ENCODE measurements at regions not wholly inside any gene's neighbourhood (a gene's known extent, or its start where the extent isn't known, plus 50 kb on each side); places are given as distances from the start of the nearest gene placed in this dataset.

DNA sequence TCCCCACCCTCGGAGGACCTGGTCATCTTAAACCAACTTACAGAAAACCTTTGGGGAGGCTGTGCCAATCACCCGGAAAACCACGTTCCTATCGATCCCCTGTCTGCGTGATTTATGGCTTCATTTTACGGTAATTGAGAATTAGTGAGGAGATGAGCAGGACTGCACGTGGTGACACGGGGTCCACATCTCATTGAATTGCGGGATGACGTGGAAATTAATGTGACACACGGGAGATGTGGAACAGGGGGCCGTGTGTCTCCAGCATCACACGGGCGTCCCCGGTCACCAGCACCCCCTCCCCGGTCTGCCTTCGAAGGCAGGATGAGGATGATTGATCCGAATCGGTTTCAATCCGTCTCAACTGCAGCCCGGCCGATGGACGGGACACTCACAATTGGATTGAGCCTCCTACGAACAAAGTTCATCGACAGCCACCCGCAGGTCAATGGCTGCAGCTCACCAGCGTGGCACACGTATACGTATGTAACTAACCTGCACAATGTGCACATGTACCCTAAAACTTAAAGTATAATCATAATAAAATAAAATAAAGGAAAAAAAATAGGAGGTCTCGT, 160.3 kb downstream of the SHOX start:
- no peaks in the 10 kb centered on the region for H3K36me3 ChIP-seq (ENCODE audit: control insufficient read depth, insufficient read depth, low read length)
- H3K27ac ChIP-seq (ENCODE audit: extremely low read depth, low read depth, low read length) = no peak overlapping the region
- H3K4me3 ChIP-seq = no peak overlapping the region
- intact Hi-C loops (cut with micrococcal nuclease) = no loop called here
- no peaks in the 10 kb centered on the region for H4K20me1 ChIP-seq (replicated peaks; ENCODE audit: control insufficient read depth, insufficient read depth, low read length)
- POLR2A ChIA-PET = no interaction called here
- DNase-seq (ENCODE audit: extremely low read depth in 1 of 4, low spot score in 3 of 4) = no peak
- CTCF ChIA-PET (ENCODE audit: low intra/inter-chr PET ratio) = no interaction called here
- under 1% methylated on average over 22 of the region's 30 CpGs for WGBS (ENCODE audit: insufficient coverage, low coverage, missing lambda C conversion rate)
- H3K79me2 ChIP-seq (ENCODE audit: control insufficient read depth, insufficient read depth, low read length) = no peaks in the 10 kb centered on the region
- no peak overlapping the region for H3K4me2 ChIP-seq (ENCODE audit: insufficient read depth, low read length)
- no TSS peak for BruUV-seq (replicated peaks)
- no peak overlapping the region for H3K9ac ChIP-seq (ENCODE audit: insufficient read depth in 1 of 2, low read depth in 2 of 2, low read length in 2 of 2)
- no peaks in the 10 kb centered on the region for H3K9me1 ChIP-seq (ENCODE audit: control insufficient read depth, insufficient read depth, low read length)
- H3K4me1 ChIP-seq (replicated peaks in 1 of 2; ENCODE audit: control insufficient read depth in 2 of 2, insufficient read depth in 2 of 2, low read length in 2 of 2) = no peaks in the 10 kb centered on the region
- peaks cover 0 to 28% of the 10 kb centered on the region in 2 experiments; a peak in 1 of 5 replicates for H3K27me3 ChIP-seq (ENCODE audit: control insufficient read depth in 2 of 2, insufficient read depth in 2 of 2, low read length in 2 of 2)
- in situ Hi-C loops (cut with MboI) = no loop called here
- FAIRE-seq = no peak
- no peak for ATAC-seq
- no peak overlapping the region for H2AFZ ChIP-seq (ENCODE audit: low read depth, low read length)
- no peak for TF ChIP-seq NCOA2 (IDR thresholded peaks at IDR 0.05; ENCODE audit: partially characterized antibody in 2 of 2)
- TF ChIP-seq MED1 (CRISPR knock-in tag; IDR thresholded peaks at IDR 0.05; ENCODE audit: borderline replicate concordance) = no peak
- TF ChIP-seq TAF15 (IDR thresholded peaks at IDR 0.05; ENCODE audit: low read depth, low read length) = no peak
- no peaks in the 10 kb centered on the region for H3K9me3 ChIP-seq (replicated peaks; ENCODE audit: control insufficient read depth, insufficient read depth, low read depth, low read length)

DNA sequence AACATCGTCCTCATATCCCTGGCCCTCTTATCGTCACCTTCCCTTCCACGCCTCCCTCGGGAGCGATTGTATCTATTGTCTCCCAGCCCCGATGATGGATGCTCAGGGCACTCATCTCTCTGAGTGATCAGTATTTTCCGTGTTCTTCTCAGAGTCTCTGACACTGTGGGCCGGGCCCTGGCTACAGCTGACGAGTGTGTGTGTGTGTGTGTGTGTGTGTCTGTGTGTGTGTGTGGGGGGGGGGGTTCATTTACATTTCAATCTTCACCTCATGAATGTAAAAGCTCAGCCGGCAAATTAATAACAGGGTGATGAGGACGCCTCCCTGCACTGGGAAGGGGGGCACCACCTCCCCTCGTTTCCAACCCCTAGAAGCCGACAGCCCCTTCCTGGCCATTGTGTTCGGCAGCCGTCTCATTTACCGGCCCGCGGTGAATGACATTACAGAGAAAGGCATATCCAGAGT, 159.5 kb downstream of the SHOX start:
- no peak overlapping the region for H2AFZ ChIP-seq (ENCODE audit: low read depth, low read length)
- intact Hi-C loops (cut with micrococcal nuclease) = no loop called here
- no peaks in the 10 kb centered on the region for H3K9me1 ChIP-seq (ENCODE audit: control insufficient read depth, insufficient read depth, low read length)
- H3K4me2 ChIP-seq (ENCODE audit: insufficient read depth, low read length) = no peak overlapping the region
- FAIRE-seq = no peak
- no peaks in the 10 kb centered on the region for H4K20me1 ChIP-seq (replicated peaks; ENCODE audit: control insufficient read depth, insufficient read depth, low read length)
- ChIA-PET POLR2A (no interaction called here), CTCF (ENCODE audit: low intra/inter-chr PET ratio) (no interaction called here)
- no peaks in the 10 kb centered on the region for H3K4me1 ChIP-seq (replicated peaks in 1 of 2; ENCODE audit: control insufficient read depth in 2 of 2, insufficient read depth in 2 of 2, low read length in 2 of 2)
- H3K79me2 ChIP-seq (ENCODE audit: control insufficient read depth, insufficient read depth, low read length) = no peaks in the 10 kb centered on the region
- H3K4me3 ChIP-seq = no peak overlapping the region
- no peak overlapping the region for H3K27ac ChIP-seq (ENCODE audit: extremely low read depth, low read depth, low read length)
- H3K36me3 ChIP-seq (ENCODE audit: control insufficient read depth, insufficient read depth, low read length) = no peaks in the 10 kb centered on the region
- no peak overlapping the region for H3K9ac ChIP-seq (ENCODE audit: insufficient read depth in 1 of 2, low read depth in 2 of 2, low read length in 2 of 2)
- under 1% methylated on average over 15 of the region's 18 CpGs for WGBS (ENCODE audit: insufficient coverage, low coverage, missing lambda C conversion rate)
- no peak for TF ChIP-seq ATF1 (CRISPR knock-in tag; IDR thresholded peaks at IDR 0.05)
- TF ChIP-seq ATF1 (tag; IDR thresholded peaks at IDR 0.05) = no peak
- no peak for TF ChIP-seq KLF10 (CRISPR knock-in tag; IDR thresholded peaks at IDR 0.05)
- no peak for TF ChIP-seq CBX5 (IDR thresholded peaks at IDR 0.05; ENCODE audit: borderline replicate concordance, low read depth)
- BruUV-seq (replicated peaks) = no TSS peak
- no peak for ATAC-seq
- peaks cover 0 to 28% of the 10 kb centered on the region in 2 experiments; a peak in 1 of 5 replicates for H3K27me3 ChIP-seq (ENCODE audit: control insufficient read depth in 2 of 2, insufficient read depth in 2 of 2, low read length in 2 of 2)
- no peaks in the 10 kb centered on the region for H3K9me3 ChIP-seq (replicated peaks; ENCODE audit: control insufficient read depth, insufficient read depth, low read depth, low read length)
- no peak for DNase-seq (ENCODE audit: extremely low read depth in 1 of 4, low spot score in 3 of 4)
- in situ Hi-C loops (cut with MboI) = no loop called here
